Activated naive CD4-positive, alpha-beta T cell treated with anti-CD3 and anti-CD28 coated beads, Interleukin-2, amount 50 U/mL, for 24 hours (primary cell): ENCODE measurements at regions not wholly inside any gene's neighbourhood (a gene's known extent, or its start where the extent isn't known, plus 50 kb on each side); places are given as distances from the start of the nearest gene placed in this dataset.

Experiments used
- H3K27ac Mint-ChIP-seq: one replicate; pipeline ENCODE4 v1.8.0; 2021; ENCODE audit warnings: mild to moderate bottlenecking, mixed read lengths
- H3K27me3 Mint-ChIP-seq: one replicate; pipeline ENCODE4 v1.8.0; 2021; ENCODE audit warnings: mixed read lengths
- H3K36me3 Mint-ChIP-seq: one replicate; pipeline ENCODE4 v1.8.0; 2021; ENCODE audit warnings: mixed read lengths
- H3K4me1 Mint-ChIP-seq: one replicate; pipeline ENCODE4 v1.8.0; 2021; ENCODE audit warnings: mixed read lengths
- H3K4me3 Mint-ChIP-seq: one replicate; pipeline ENCODE4 v1.8.0; 2021; ENCODE audit warnings: mild to moderate bottlenecking, mixed read lengths
- H3K9me3 Mint-ChIP-seq: one replicate; pipeline ENCODE4 v1.8.0; 2021; ENCODE audit warnings: mixed read lengths

- Mint-ChIP-seq H3K9me3 (no peaks in the 10 kb centered on the region), H3K36me3 (no peaks in the 10 kb centered on the region), H3K27ac (no peak overlapping the region), H3K27me3 (peaks cover 8% of the 10 kb centered on the region), H3K4me1 (no peaks in the 10 kb centered on the region), H3K4me3 (no peak overlapping the region)
These were observed 110.5 kb upstream of the SEC61G start for GRCh38 chr7:54869523-54869922.

GRCh38 chr7:54874804-54875203 lies 115.8 kb upstream of the SEC61G start:
- H3K27ac Mint-ChIP-seq = no peak overlapping the region

DNA sequence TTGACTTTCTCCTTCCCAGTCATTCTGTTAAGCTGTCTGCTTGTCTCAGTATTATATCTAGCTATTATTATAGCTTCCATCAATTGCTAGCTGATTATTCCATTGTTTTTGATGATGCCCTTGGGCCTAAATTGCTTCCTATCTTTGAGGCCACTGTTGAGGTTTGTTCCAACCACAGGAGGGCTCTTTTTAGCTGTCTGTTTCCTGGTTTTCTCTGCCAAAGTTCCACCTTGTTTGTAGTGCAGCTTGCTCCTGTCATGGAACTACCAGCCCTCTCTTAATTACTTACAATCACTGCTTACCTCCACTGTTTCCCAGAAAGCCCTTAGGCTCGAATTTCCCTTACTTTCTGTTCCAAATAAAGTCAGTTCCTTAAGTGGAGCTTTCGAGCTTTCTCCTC lies 118.7 kb upstream of the SEC61G start:
- peaks cover 7% of the 10 kb centered on the region for H3K27me3 Mint-ChIP-seq
- no peak overlapping the region for H3K4me3 Mint-ChIP-seq
- no peaks in the 10 kb centered on the region for H3K9me3 Mint-ChIP-seq
- no peaks in the 10 kb centered on the region for H3K36me3 Mint-ChIP-seq
- no peak overlapping the region for H3K27ac Mint-ChIP-seq
- H3K4me1 Mint-ChIP-seq = no peaks in the 10 kb centered on the region

More at GRCh38 chr7:54874804-54875203, 115.8 kb upstream of the SEC61G start:
- no peaks in the 10 kb centered on the region for H3K36me3 Mint-ChIP-seq
- no peaks in the 10 kb centered on the region for H3K9me3 Mint-ChIP-seq
- H3K27me3 Mint-ChIP-seq = peaks cover 7% of the 10 kb centered on the region
- no peaks in the 10 kb centered on the region for H3K4me1 Mint-ChIP-seq
- no peak overlapping the region for H3K4me3 Mint-ChIP-seq

DNA sequence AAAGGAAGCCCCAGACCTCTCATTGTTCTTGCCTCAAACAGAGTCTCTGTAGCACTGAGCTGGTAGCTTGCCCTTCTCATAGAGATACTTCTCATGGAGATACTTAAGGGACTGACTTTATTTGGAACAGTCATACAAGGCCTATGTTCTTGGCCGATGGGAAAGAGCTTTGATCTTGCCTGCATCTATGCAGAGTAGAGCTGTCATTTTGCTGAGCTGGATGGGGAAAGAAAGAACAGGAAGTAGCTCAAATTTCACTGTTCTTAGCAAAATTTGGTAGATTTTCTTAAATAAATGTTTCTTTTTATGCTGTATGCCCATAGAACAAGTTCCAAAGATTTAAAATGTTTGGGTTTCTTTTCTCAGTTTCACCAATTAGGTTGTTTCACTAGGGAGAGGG lies 119.3 kb upstream of the SEC61G start:
- Mint-ChIP-seq H3K36me3 (no peaks in the 10 kb centered on the region), H3K27ac (no peak overlapping the region), H3K4me3 (no peak overlapping the region), H3K9me3 (no peaks in the 10 kb centered on the region), H3K4me1 (no peaks in the 10 kb centered on the region), H3K27me3 (peaks cover 6% of the 10 kb centered on the region)

- no peaks in the 10 kb centered on the region for H3K36me3 Mint-ChIP-seq
- H3K27ac Mint-ChIP-seq = no peak overlapping the region
- no peaks in the 10 kb centered on the region for H3K9me3 Mint-ChIP-seq
- no peaks in the 10 kb centered on the region for H3K4me1 Mint-ChIP-seq
- H3K4me3 Mint-ChIP-seq = no peak overlapping the region
- peaks cover 6% of the 10 kb centered on the region for H3K27me3 Mint-ChIP-seq
These were observed 120.8 kb upstream of the SEC61G start for GRCh38 chr7:54879776-54880175.

DNA sequence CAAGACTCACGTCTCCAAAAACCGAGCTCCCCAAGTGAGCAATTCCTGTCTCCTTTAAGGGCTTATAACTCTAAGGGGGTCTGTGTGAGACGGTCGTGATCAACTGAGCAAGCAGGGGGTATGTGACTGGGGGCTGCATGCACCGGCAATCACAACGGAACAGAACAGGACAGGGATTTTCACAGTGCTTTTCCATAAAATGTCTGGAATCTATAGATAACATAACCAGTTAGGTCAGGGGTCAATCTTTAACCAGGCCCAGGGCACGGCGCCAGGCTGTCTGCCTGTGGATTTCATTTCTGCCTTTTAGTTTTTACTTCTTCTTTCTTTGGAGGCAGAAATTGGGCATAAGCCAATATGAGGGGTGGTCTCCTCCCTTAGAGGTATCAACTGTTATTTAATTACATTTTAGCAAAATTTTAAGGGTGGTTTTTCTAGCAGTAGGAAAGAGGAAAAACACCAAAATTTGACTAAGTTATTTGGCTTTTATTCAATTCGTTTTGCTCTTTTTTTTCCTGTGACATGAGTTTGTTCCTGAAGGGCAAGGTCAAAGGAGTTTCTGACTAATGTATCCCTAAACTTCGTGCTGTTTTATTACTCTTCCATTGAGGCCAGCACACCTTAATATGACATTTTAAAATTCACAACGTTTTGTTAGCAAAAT lies 121.4 kb upstream of the SEC61G start:
- Mint-ChIP-seq H3K27me3 (peaks cover 6% of the 10 kb centered on the region), H3K27ac (no peak overlapping the region), H3K4me1 (no peaks in the 10 kb centered on the region), H3K9me3 (no peaks in the 10 kb centered on the region), H3K36me3 (no peaks in the 10 kb centered on the region), H3K4me3 (no peak overlapping the region)

DNA sequence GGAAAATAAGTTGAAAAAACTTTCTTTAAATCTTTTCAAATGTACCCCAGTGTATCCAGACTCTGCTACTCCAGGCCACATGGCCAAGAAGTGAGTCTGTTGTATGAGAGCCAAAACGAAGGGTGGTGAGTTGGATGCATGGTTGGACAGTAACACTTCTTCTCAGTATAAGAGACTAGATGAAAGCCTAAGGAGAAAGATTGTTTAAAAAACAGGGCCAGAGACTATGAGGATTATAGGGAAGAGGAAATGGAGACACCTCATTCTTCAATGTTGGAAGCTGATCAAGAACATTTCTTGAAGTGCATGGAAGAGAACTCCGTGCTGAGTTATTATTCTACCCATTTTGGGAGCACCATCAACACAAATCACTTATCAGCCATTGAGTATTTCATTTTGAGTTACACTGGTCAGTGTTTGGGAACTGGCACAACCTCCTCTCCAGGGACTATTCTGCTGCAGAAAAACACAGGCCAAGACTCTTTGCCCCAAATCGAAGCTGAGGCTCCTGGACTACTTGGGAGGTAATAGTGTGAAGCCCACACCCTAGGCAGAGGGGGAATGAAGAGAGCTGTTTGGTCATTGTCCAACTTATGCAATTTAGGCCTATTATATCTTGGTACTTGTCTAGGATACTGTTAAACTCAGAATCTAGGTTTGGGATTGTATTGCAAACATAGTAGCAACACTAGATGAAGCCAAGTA lies 123.0 kb upstream of the SEC61G start:
- no peak overlapping the region for H3K27ac Mint-ChIP-seq
- H3K9me3 Mint-ChIP-seq = no peaks in the 10 kb centered on the region
- H3K4me3 Mint-ChIP-seq = no peak overlapping the region
- H3K36me3 Mint-ChIP-seq = no peaks in the 10 kb centered on the region
- peaks cover 7% of the 10 kb centered on the region for H3K27me3 Mint-ChIP-seq
- no peaks in the 10 kb centered on the region for H3K4me1 Mint-ChIP-seq

GRCh38 chr7:54882694-54883093 lies 123.7 kb upstream of the SEC61G start:
- Mint-ChIP-seq H3K36me3 (no peaks in the 10 kb centered on the region), H3K27me3 (peaks cover 7% of the 10 kb centered on the region), H3K9me3 (no peaks in the 10 kb centered on the region), H3K4me1 (no peaks in the 10 kb centered on the region), H3K4me3 (no peak overlapping the region), H3K27ac (no peak overlapping the region)

GRCh38 chr7:54883576-54883975 lies 124.6 kb upstream of the SEC61G start:
- no peak overlapping the region for H3K27ac Mint-ChIP-seq
- H3K9me3 Mint-ChIP-seq = no peaks in the 10 kb centered on the region
- peaks cover 8% of the 10 kb centered on the region for H3K27me3 Mint-ChIP-seq
- no peaks in the 10 kb centered on the region for H3K36me3 Mint-ChIP-seq
- H3K4me1 Mint-ChIP-seq = no peaks in the 10 kb centered on the region
- H3K4me3 Mint-ChIP-seq = no peak overlapping the region

- H3K36me3 Mint-ChIP-seq = no peaks in the 10 kb centered on the region
- H3K9me3 Mint-ChIP-seq = no peaks in the 10 kb centered on the region
- no peaks in the 10 kb centered on the region for H3K4me1 Mint-ChIP-seq
These were observed 126.3 kb upstream of the SEC61G start for GRCh38 chr7:54885285-54885684.

GRCh38 chr7:54888067-54888733 lies 129.2 kb upstream of the SEC61G start:
- Mint-ChIP-seq H3K4me3 (no peak overlapping the region), H3K36me3 (no peaks in the 10 kb centered on the region), H3K27ac (no peak overlapping the region), H3K4me1 (no peaks in the 10 kb centered on the region), H3K9me3 (no peaks in the 10 kb centered on the region), H3K27me3 (peaks cover 9% of the 10 kb centered on the region)

More at GRCh38 chr7:54885285-54885684, 126.3 kb upstream of the SEC61G start:
- Mint-ChIP-seq H3K4me3 (no peak overlapping the region), H3K27me3 (peaks cover 8% of the 10 kb centered on the region), H3K27ac (no peak overlapping the region)

DNA sequence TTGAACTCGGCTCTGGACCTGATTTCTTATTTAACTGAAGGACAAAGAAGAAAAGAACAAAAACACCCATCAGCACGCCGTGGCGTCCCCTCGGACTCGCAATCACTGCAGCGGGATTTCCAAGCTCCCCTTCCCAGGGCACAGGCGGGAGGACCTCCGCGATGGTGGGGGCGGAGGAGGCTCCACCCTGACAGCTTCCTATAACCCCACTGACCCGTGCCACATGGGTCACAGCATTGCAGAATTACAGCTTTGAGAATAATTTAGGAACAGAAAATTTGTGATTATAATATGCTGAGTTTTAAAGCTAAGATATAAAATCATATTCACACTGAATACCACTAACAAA lies 129.7 kb upstream of the SEC61G start:
- Mint-ChIP-seq H3K4me3 (no peak overlapping the region), H3K27ac (no peak overlapping the region), H3K4me1 (no peaks in the 10 kb centered on the region), H3K27me3 (peaks cover 7% of the 10 kb centered on the region), H3K9me3 (no peaks in the 10 kb centered on the region), H3K36me3 (no peaks in the 10 kb centered on the region)

- Mint-ChIP-seq H3K27me3 (peaks cover 2% of the 10 kb centered on the region), H3K9me3 (no peaks in the 10 kb centered on the region), H3K36me3 (no peaks in the 10 kb centered on the region), H3K4me3 (no peak overlapping the region), H3K4me1 (no peaks in the 10 kb centered on the region), H3K27ac (no peak overlapping the region)
These were observed 120.9 kb upstream of the EGFR start for GRCh38 chr7:54897891-54898290.

DNA sequence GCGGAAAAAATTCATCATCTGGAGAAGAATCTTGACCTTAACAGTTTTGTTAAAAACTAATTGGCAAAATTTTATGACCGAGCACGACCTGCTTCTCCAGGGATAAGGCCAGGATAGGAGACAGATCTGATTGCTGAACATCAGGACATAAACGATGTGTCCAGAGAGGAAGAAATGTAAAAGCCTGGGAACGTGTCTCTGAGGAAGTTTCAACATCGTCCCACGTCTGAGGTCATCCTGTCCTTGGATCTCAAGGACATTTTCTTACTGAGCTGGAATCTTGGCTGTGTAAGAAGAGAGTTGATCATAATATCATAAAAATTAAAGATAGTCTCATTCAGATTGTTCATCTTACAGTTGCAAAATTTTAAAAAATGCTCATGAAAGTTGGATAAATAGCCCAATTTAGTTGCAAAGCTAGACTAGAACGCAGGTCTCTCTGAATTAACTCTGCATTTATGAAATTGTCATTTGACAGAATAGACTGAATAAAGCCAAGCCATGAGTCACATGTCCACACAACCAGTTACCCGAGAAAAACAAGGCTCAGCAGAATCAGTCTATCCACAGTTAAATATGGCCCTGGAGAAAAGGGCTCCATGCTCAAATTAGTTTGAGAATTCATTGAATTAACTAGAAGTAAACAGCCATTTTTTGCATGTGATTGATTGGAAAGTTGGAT lies 120.0 kb upstream of the EGFR start:
- Mint-ChIP-seq H3K27me3 (peaks cover 2% of the 10 kb centered on the region), H3K36me3 (no peaks in the 10 kb centered on the region), H3K4me1 (no peaks in the 10 kb centered on the region), H3K27ac (no peak overlapping the region), H3K9me3 (no peaks in the 10 kb centered on the region), H3K4me3 (no peak overlapping the region)

- H3K4me3 Mint-ChIP-seq = no peak overlapping the region
- no peaks in the 10 kb centered on the region for H3K36me3 Mint-ChIP-seq
- H3K9me3 Mint-ChIP-seq = no peaks in the 10 kb centered on the region
- no peaks in the 10 kb centered on the region for H3K4me1 Mint-ChIP-seq
- no peak overlapping the region for H3K27ac Mint-ChIP-seq
- peaks cover 2% of the 10 kb centered on the region for H3K27me3 Mint-ChIP-seq
These were observed 117.0 kb upstream of the EGFR start for GRCh38 chr7:54901840-54902239.

DNA sequence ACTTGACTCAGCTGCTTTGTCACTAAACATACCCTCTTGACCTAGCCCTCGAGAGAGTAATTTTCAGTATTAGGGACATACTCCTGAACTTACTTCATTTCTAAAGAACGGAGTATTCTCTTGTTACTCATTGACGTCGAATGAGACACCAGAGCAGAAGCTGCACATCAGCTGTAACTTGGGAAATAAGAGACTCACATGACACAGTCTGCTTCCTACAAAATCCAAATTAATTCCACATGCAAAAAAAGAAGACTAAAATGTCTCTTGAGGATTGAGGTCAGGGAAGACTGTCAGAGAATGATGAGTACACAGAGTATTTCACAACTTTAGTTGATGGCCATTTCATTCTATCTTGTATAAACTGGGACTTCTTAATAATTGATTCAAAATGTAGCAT lies 114.7 kb upstream of the EGFR start:
- Mint-ChIP-seq H3K9me3 (peaks cover 13% of the 10 kb centered on the region), H3K27ac (no peak overlapping the region)

More for the DNA sequence above, 114.7 kb upstream of the EGFR start:
- Mint-ChIP-seq H3K27me3 (peaks cover 2% of the 10 kb centered on the region), H3K4me1 (no peaks in the 10 kb centered on the region), H3K36me3 (no peaks in the 10 kb centered on the region), H3K4me3 (no peak overlapping the region)
